ENCODE measurements at regions not wholly inside any gene's neighbourhood (a gene's known extent, or its start where the extent isn't known, plus 50 kb on each side); places are given as distances from the start of the nearest gene placed in this dataset.

DNA sequence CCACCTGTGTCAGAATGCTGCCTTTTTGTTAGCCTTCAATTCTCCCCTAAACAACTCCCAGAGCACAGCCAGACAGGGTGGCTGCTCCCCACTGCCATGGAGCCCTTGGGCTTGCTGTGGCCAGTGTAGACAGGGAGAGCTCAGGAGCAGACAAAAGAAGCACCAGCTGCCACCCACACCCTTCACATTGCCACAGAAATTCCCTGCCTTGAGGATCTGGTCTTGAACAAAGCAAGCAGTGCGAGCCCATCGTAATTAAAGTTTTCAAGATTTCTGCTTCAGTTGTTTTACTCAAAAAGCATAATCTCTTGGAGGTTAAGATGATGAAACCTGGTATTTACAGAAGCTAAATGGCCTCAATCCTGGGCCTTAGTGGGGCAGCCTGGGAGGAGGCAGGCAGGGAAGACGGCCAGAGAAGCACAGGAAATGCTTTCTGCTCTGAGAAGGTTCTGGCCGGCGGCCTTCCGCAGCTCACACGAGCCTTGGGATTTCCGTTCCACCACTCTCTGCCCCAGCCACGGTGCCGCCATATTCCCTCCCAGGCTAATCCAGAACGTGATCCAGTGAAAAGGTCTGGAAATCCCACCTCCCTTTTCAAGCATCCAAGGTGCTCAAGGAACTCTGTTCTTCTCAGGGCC, 535.2 kb downstream of the BCL11B start:
- Histone ChIP-seq H3K9me3 (no peaks in the 10 kb centered on the region), H3K4me3 (ENCODE audit: low read depth, low read length) (no peak overlapping the region), H3K4me1 (no peaks in the 10 kb centered on the region), H3K36me3 (ENCODE audit: control insufficient read depth, insufficient read depth, low read length) (no peaks in the 10 kb centered on the region), H3K27me3 (replicated peaks; ENCODE audit: control insufficient read depth, insufficient read depth, low read length) (no peaks in the 10 kb centered on the region)
- TF ChIP-seq, protein P1, sequence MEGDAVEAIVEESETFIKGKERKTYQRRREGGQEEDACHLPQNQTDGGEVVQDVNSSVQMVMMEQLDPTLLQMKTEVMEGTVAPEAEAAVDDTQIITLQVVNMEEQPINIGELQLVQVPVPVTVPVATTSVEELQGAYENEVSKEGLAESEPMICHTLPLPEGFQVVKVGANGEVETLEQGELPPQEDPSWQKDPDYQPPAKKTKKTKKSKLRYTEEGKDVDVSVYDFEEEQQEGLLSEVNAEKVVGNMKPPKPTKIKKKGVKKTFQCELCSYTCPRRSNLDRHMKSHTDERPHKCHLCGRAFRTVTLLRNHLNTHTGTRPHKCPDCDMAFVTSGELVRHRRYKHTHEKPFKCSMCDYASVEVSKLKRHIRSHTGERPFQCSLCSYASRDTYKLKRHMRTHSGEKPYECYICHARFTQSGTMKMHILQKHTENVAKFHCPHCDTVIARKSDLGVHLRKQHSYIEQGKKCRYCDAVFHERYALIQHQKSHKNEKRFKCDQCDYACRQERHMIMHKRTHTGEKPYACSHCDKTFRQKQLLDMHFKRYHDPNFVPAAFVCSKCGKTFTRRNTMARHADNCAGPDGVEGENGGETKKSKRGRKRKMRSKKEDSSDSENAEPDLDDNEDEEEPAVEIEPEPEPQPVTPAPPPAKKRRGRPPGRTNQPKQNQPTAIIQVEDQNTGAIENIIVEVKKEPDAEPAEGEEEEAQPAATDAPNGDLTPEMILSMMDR (IDR thresholded peaks at IDR 0.05; ENCODE audit: insufficient read depth in 1 of 2, low read depth in 1 of 2, low read length in 1 of 2, severe bottlenecking in 1 of 2, unreplicated experiment in 1 of 2) = no peak
- Mint-ChIP-seq H3K4me3 (ENCODE audit: unreplicated experiment) (no peak overlapping the region), H3K36me3 (ENCODE audit: insufficient read depth, unreplicated experiment) (no peaks in the 10 kb centered on the region), H3K27me3 (ENCODE audit: insufficient read depth, unreplicated experiment) (peaks cover 3% of the 10 kb centered on the region), H3K4me1 (ENCODE audit: low read depth, unreplicated experiment) (no peaks in the 10 kb centered on the region), H3K9me3 (ENCODE audit: unreplicated experiment) (peaks cover 19% of the 10 kb centered on the region), H3K27ac (ENCODE audit: unreplicated experiment) (no peak overlapping the region)
- no peak for DNase-seq
- BruUV-seq (replicated peaks) = no TSS peak
- ChIA-PET CTCF (no interaction called here), POLR2A (no interaction called here)
- intact Hi-C loops (cut with micrococcal nuclease; ENCODE audit: unreplicated experiment) = no loop called here

DNA sequence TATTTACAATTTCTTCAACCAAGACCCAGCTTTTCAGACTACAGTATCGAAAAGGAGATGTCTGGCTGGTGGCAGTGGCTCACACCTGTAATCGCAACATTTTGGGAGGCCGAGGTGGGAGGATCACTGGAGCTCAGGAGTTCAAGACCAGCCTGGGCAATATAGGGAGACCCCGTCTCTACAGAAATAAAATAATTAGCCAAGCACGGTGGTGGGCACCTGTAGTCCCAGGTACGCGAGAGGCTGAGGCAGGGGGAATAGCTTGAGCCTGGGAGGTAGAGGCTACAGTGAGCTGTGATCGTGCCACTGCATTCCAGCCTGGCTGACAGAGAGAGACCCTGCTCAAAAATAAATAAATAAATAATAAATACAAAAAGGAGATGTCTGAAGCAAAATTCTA, 530.5 kb downstream of the BCL11B start:
- no peak overlapping the region for H3K4me3 Mint-ChIP-seq (ENCODE audit: unreplicated experiment)
- POLR2A ChIA-PET = no interaction called here
- no peaks in the 10 kb centered on the region for H3K9me3 ChIP-seq
- H3K36me3 ChIP-seq (ENCODE audit: control insufficient read depth, insufficient read depth, low read length) = no peaks in the 10 kb centered on the region
- no peak overlapping the region for H3K4me3 ChIP-seq (ENCODE audit: low read depth, low read length)
- TF ChIP-seq, protein P1 (IDR thresholded peaks at IDR 0.05; ENCODE audit: insufficient read depth in 1 of 2, low read depth in 1 of 2, low read length in 1 of 2, severe bottlenecking in 1 of 2, unreplicated experiment in 1 of 2) = no peak
- H3K9me3 Mint-ChIP-seq (ENCODE audit: unreplicated experiment) = no peaks in the 10 kb centered on the region
- no peak overlapping the region for H3K27ac Mint-ChIP-seq (ENCODE audit: unreplicated experiment)
- H3K27me3 Mint-ChIP-seq (ENCODE audit: insufficient read depth, unreplicated experiment) = no peaks in the 10 kb centered on the region
- no peaks in the 10 kb centered on the region for H3K36me3 Mint-ChIP-seq (ENCODE audit: insufficient read depth, unreplicated experiment)
- H3K4me1 Mint-ChIP-seq (ENCODE audit: low read depth, unreplicated experiment) = no peaks in the 10 kb centered on the region
- intact Hi-C loops (cut with micrococcal nuclease; ENCODE audit: unreplicated experiment) = no loop called here
- CTCF ChIA-PET = no interaction called here
- no peaks in the 10 kb centered on the region for H3K4me1 ChIP-seq
- H3K27me3 ChIP-seq (replicated peaks; ENCODE audit: control insufficient read depth, insufficient read depth, low read length) = no peaks in the 10 kb centered on the region
- BruUV-seq (replicated peaks) = no TSS peak
- DNase-seq = no peak

DNA sequence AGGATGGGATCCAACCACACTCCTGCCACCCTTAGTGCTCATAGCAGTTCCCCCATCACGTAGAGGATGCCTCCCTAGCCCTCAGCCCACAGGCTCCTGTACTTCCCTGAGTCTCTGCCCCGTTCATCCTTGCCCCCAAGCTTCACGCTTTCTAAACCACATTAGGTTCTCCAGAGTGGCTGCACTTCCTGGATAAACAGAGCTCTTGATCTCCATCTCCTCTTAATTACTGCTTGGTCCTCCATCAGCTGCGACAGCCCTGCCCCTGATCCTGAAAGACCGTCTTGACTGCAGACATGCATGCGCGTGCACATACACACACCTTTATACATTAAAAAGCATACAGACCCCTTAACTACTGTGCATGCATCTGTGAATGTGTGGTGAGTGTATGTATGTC, 530.0 kb downstream of the BCL11B start:
- H3K4me1 ChIP-seq = no peaks in the 10 kb centered on the region
- CTCF ChIA-PET = no interaction called here
- no peaks in the 10 kb centered on the region for H3K36me3 Mint-ChIP-seq (ENCODE audit: insufficient read depth, unreplicated experiment)
- TF ChIP-seq, protein P1 (IDR thresholded peaks at IDR 0.05; ENCODE audit: insufficient read depth in 1 of 2, low read depth in 1 of 2, low read length in 1 of 2, severe bottlenecking in 1 of 2, unreplicated experiment in 1 of 2) = no peak
- DNase-seq = no peak
- no peaks in the 10 kb centered on the region for H3K9me3 ChIP-seq
- no peak overlapping the region for H3K4me3 Mint-ChIP-seq (ENCODE audit: unreplicated experiment)
- POLR2A ChIA-PET = no interaction called here
- H3K27me3 Mint-ChIP-seq (ENCODE audit: insufficient read depth, unreplicated experiment) = no peaks in the 10 kb centered on the region
- H3K27ac Mint-ChIP-seq (ENCODE audit: unreplicated experiment) = no peak overlapping the region
- BruUV-seq (replicated peaks) = no TSS peak
- no peaks in the 10 kb centered on the region for H3K27me3 ChIP-seq (replicated peaks; ENCODE audit: control insufficient read depth, insufficient read depth, low read length)
- no peaks in the 10 kb centered on the region for H3K9me3 Mint-ChIP-seq (ENCODE audit: unreplicated experiment)
- no peak overlapping the region for H3K4me3 ChIP-seq (ENCODE audit: low read depth, low read length)
- no peaks in the 10 kb centered on the region for H3K4me1 Mint-ChIP-seq (ENCODE audit: low read depth, unreplicated experiment)
- H3K36me3 ChIP-seq (ENCODE audit: control insufficient read depth, insufficient read depth, low read length) = no peaks in the 10 kb centered on the region
- intact Hi-C loops (cut with micrococcal nuclease; ENCODE audit: unreplicated experiment) = no loop called here

Measured in Caco-2 (cell line).